PC-3 (cell line): ENCODE measurements at regions not wholly inside any gene's neighbourhood (a gene's known extent, or its start where the extent isn't known, plus 50 kb on each side); places are given as distances from the start of the nearest gene placed in this dataset.

Experiments used
- ATAC-seq: fragments of 200-7000 bp; cut with Tn5 transposase; 2 replicates; pipeline ENCODE4 v1.9.1; 2020; ENCODE audit warnings: mild to moderate bottlenecking, moderate library complexity
- BruUV-seq: library from RNA; stranded (reverse); fragments of 400-500 nt; replicated peaks from 2 replicates; lab custom pipeline; 2021; lab: Mats Ljungman, UMichigan
- CTCF ChIA-PET: fragments of 300-600 bp; sonication (Branson Sonifier 250); formaldehyde crosslinking; loops from one replicate; lab custom pipeline; 2022; ENCODE audit warnings: antibody characterized with exemption; lab: Charles Lee
- POLR2A ChIA-PET: fragments of 300-600 bp; sonication (Branson Sonifier 250); formaldehyde crosslinking; loops from one replicate; lab custom pipeline; 2022; ENCODE audit warnings: antibody characterized with exemption; ENCODE audit not compliant: unreplicated experiment; lab: Charles Lee
- DNase-seq: peaks from one replicate; pipeline ENCODE4 v3.0.0-alpha.2; 2015
- H2AFZ ChIP-seq: fragments of 300-600 bp; sonication (generic); 2 replicates; pipeline ENCODE4 v1.6.0; 2016; ENCODE audit warnings: antibody characterized with exemption, low read length
- H3F3A ChIP-seq: fragments of 300-600 bp; sonication (generic); one replicate; pipeline ENCODE4 v1.6.0; 2017; ENCODE audit warnings: antibody characterized with exemption, low read length, control low read depth, mild to moderate bottlenecking; ENCODE audit not compliant: unreplicated experiment
- H3K27ac ChIP-seq: fragments of 300-600 bp; sonication (generic); 2 replicates; pipeline ENCODE4 v1.5.1; 2016; ENCODE audit warnings: mild to moderate bottlenecking, low read length
- H3K27me3 ChIP-seq: fragments of 300-600 bp; sonication (generic); 2 replicates; pipeline ENCODE4 v1.6.1; 2016; ENCODE audit warnings: low read length, mixed read lengths
- H3K36me3 ChIP-seq: fragments of 300-600 bp; sonication (generic); 2 replicates; pipeline ENCODE4 v1.6.1; 2016; ENCODE audit warnings: low read depth, mixed run types, low read length, mixed read lengths
- H3K4me1 ChIP-seq: fragments of 300-600 bp; sonication (generic); 2 replicates; pipeline ENCODE4 v1.5.1; 2016; ENCODE audit warnings: low read length; ENCODE audit not compliant: insufficient read depth
- H3K4me2 ChIP-seq: fragments of 300-600 bp; sonication (generic); 2 replicates; pipeline ENCODE4 v1.6.0; 2016; ENCODE audit warnings: low read length
- H3K4me3 ChIP-seq: fragments of 300-600 bp; sonication (generic); 2 replicates; pipeline ENCODE4 v1.5.1; 2016; ENCODE audit warnings: mild to moderate bottlenecking, low read length, mixed read lengths
- H3K79me2 ChIP-seq: fragments of 300-600 bp; sonication (generic); 2 replicates; pipeline ENCODE4 v1.6.1; 2017; ENCODE audit warnings: low read length, mixed read lengths
- H3K9ac ChIP-seq: fragments of 300-600 bp; sonication (generic); 2 replicates; pipeline ENCODE4 v1.6.0; 2016; ENCODE audit warnings: mild to moderate bottlenecking, low read length
- H3K9me2 ChIP-seq: fragments of 300-600 bp; sonication (generic); replicated peaks from 2 replicates; pipeline ENCODE4 v1.6.1; 2016; ENCODE audit warnings: mixed run types, low read length, mixed read lengths
- H3K9me3 ChIP-seq: fragments of 300-600 bp; sonication (generic); 2 replicates; pipeline ENCODE4 v1.6.1; 2016; ENCODE audit warnings: low read length, mixed read lengths
- H4K20me1 ChIP-seq: fragments of 300-600 bp; sonication (generic); 2 replicates; pipeline ENCODE4 v1.6.1; 2016; ENCODE audit warnings: low read length, mixed read lengths
- EZH2 ChIP-seq: fragments of 300-600 bp; sonication (generic); IDR thresholded peaks from one replicate; pipeline ENCODE4 v1.6.1; 2017; ENCODE audit warnings: antibody characterized with exemption, mild to moderate bottlenecking, low read length; ENCODE audit not compliant: unreplicated experiment
- EZH2phosphoT487 ChIP-seq: fragments of 300-600 bp; sonication (generic); IDR thresholded peaks from 2 replicates; pipeline ENCODE4 v1.6.1; 2018; ENCODE audit warnings: mild to moderate bottlenecking, antibody characterized with exemption, low read length, borderline replicate concordance
- intact Hi-C: fragments of 100-400 bp; cut with micrococcal nuclease; formaldehyde crosslinking; loops from 2 replicates; pipeline ENCODE4 v1.9.0; 2023
- TF ChIP-seq, protein P1 (sequence below): fragments of 300-600 bp; sonication (generic); conservative IDR thresholded peaks from 2 replicates; pipeline ENCODE4 v1.5.1; 2017; ENCODE audit warnings: antibody characterized with exemption, low read depth, mild to moderate bottlenecking, low read length

DNA sequence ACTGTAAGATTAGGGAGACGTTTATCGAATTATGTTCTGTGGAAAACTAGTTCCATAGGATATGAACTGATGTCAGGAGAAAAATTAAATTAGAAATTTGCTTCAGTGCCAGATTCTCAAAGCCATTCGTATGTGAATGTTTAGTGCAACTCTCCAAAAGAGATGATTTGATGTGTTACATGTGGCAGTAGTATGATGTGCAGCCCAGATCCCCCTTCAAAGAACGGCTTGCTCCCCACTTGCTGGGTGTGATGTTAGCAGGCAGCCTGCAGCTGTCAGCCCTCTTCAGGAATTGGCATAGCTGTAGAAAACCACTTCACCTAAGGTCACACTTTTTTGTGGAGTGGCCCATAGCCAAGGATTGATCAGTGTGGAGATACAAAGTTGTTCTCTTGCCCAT lies 127.0 kb upstream of the CCDC54 start:
- Histone ChIP-seq H3K27me3 (no peaks in the 10 kb centered on the region), H3K79me2 (no peaks in the 10 kb centered on the region), H3K27ac (no peak overlapping the region), H3K4me2 (no peak overlapping the region), H3K4me1 (no peaks in the 10 kb centered on the region), H3F3A (no peaks in the 10 kb centered on the region), H3K4me3 (no peak overlapping the region), H3K9me2 (no peaks in the 10 kb centered on the region), H2AFZ (no peak overlapping the region), H3K9ac (no peak overlapping the region), H3K36me3 (no peaks in the 10 kb centered on the region; the same call in 1 of the 2 replicates), H4K20me1 (no peaks in the 10 kb centered on the region), H3K9me3 (no peaks in the 10 kb centered on the region)
- CTCF ChIA-PET: no interaction called here
- no peak for TF ChIP-seq EZH2
- TF ChIP-seq EZH2phosphoT487: no peak
- TF ChIP-seq, protein P1, sequence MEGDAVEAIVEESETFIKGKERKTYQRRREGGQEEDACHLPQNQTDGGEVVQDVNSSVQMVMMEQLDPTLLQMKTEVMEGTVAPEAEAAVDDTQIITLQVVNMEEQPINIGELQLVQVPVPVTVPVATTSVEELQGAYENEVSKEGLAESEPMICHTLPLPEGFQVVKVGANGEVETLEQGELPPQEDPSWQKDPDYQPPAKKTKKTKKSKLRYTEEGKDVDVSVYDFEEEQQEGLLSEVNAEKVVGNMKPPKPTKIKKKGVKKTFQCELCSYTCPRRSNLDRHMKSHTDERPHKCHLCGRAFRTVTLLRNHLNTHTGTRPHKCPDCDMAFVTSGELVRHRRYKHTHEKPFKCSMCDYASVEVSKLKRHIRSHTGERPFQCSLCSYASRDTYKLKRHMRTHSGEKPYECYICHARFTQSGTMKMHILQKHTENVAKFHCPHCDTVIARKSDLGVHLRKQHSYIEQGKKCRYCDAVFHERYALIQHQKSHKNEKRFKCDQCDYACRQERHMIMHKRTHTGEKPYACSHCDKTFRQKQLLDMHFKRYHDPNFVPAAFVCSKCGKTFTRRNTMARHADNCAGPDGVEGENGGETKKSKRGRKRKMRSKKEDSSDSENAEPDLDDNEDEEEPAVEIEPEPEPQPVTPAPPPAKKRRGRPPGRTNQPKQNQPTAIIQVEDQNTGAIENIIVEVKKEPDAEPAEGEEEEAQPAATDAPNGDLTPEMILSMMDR: no peak
- intact Hi-C loops: no loop called here
- POLR2A ChIA-PET: no interaction called here
- DNase-seq: no peak
- no TSS peak for BruUV-seq
- no peak for ATAC-seq

DNA sequence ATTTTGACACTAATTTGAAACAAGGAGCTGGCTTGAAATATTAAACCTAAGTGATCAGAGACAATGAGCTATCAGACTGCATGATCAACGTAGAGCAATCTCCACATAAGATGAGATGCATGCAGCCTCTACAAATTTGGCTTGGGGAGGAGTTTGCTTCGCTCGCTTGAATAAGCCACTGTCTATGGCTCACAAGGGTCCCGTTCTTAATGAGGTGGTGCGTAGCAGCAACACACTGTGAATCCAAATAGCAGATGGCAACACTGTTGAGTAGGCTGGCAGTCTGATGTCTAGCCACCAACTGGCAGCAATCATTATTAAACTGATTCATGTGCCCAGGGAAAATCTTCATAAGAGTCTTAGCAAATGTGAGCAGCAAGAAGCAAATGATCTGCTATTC lies 125.4 kb upstream of the CCDC54 start:
- no peaks in the 10 kb centered on the region for H3K4me1 ChIP-seq
- no peaks in the 10 kb centered on the region for H3K79me2 ChIP-seq
- H4K20me1 ChIP-seq: no peaks in the 10 kb centered on the region
- H3K27me3 ChIP-seq: no peaks in the 10 kb centered on the region
- no peaks in the 10 kb centered on the region for H3K9me2 ChIP-seq
- TF ChIP-seq EZH2 (no peak), EZH2phosphoT487 (no peak)
- TF ChIP-seq, protein P1: no peak
- CTCF ChIA-PET: no interaction called here
- ATAC-seq: no peak
- no peak overlapping the region for H3K4me3 ChIP-seq
- no peaks in the 10 kb centered on the region for H3K9me3 ChIP-seq
- intact Hi-C loops: no loop called here
- POLR2A ChIA-PET: no interaction called here
- H3K9ac ChIP-seq: no peak overlapping the region
- no peak overlapping the region for H3K27ac ChIP-seq
- no peaks in the 10 kb centered on the region for H3K36me3 ChIP-seq
- no peaks in the 10 kb centered on the region for H3F3A ChIP-seq
- no peak overlapping the region for H3K4me2 ChIP-seq
- no peak overlapping the region for H2AFZ ChIP-seq
- no peak for DNase-seq
- no TSS peak for BruUV-seq

DNA sequence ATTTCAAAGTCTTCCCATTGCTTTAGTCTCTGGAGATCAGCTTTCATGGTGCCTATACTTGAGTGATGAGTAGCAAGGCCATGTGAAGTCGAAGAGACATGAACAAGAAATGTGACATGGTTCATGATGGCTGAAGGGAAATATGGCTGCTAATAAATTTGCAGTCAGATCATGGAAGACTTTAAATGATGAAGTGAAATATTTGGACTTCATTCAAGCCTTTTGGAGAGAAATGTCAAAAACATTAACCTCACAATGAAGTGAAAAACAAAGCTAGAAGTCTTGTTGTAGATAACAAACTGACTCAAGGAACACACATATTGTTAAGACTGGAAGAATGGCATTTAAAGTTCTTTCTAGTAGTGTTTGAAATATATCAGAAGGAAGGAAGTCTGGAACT lies 120.3 kb upstream of the CCDC54 start:
- DNase-seq (no peak), ATAC-seq (no peak)
- H3K36me3 ChIP-seq: no peaks in the 10 kb centered on the region
- no peak overlapping the region for H3K4me2 ChIP-seq
- no peak overlapping the region for H3K4me3 ChIP-seq
- H3K27ac ChIP-seq: no peak overlapping the region
- no TSS peak for BruUV-seq
- H3K9me2 ChIP-seq: no peaks in the 10 kb centered on the region
- no peaks in the 10 kb centered on the region for H3F3A ChIP-seq
- intact Hi-C loops: no loop called here
- no peaks in the 10 kb centered on the region for H3K79me2 ChIP-seq
- POLR2A ChIA-PET: no interaction called here
- H3K9me3 ChIP-seq: no peaks in the 10 kb centered on the region
- no peaks in the 10 kb centered on the region for H4K20me1 ChIP-seq
- TF ChIP-seq, protein P1: no peak
- CTCF ChIA-PET: no interaction called here
- no peaks in the 10 kb centered on the region for H3K4me1 ChIP-seq
- no peaks in the 10 kb centered on the region for H3K27me3 ChIP-seq
- no peak overlapping the region for H2AFZ ChIP-seq
- no peak overlapping the region for H3K9ac ChIP-seq
